Chondrocyte (in vitro differentiated cells): ENCODE measurements at regions not wholly inside any gene's neighbourhood (a gene's known extent, or its start where the extent isn't known, plus 50 kb on each side); places are given as distances from the start of the nearest gene placed in this dataset.

Source experiments
- DNase-seq: peaks from one replicate; pipeline ENCODE4 v3.0.0; 2021; ENCODE audit warnings: mixed read lengths, low spot score
- H3K27ac Mint-ChIP-seq: one replicate; pipeline ENCODE4 v1.8.0; 2021; ENCODE audit warnings: mild to moderate bottlenecking, moderate library complexity, mixed read lengths; ENCODE audit not compliant: unreplicated experiment
- H3K27me3 Mint-ChIP-seq: 2 replicates; pipeline ENCODE4 v1.8.0; 2021; ENCODE audit warnings: low read depth, mixed read lengths
- H3K36me3 Mint-ChIP-seq: 2 replicates; pipeline ENCODE4 v1.8.0; 2021; ENCODE audit warnings: low read depth, mixed read lengths
- H3K4me1 Mint-ChIP-seq: 2 replicates; pipeline ENCODE4 v1.8.0; 2021; ENCODE audit warnings: low read depth, mild to moderate bottlenecking, mixed read lengths
- H3K4me3 Mint-ChIP-seq: one replicate; pipeline ENCODE4 v1.8.0; 2021; ENCODE audit warnings: mild to moderate bottlenecking, moderate library complexity, mixed read lengths; ENCODE audit not compliant: unreplicated experiment
- H3K9me3 Mint-ChIP-seq: 2 replicates; pipeline ENCODE4 v1.8.0; 2021; ENCODE audit warnings: low read depth, mixed read lengths
- TF ChIP-seq, protein P1 (sequence below): fragments of 200-600 bp; sonication (generic); IDR thresholded peaks from 2 replicates; pipeline ENCODE4 v1.5.0; 2021; ENCODE audit warnings: antibody characterized with exemption, mild to moderate bottlenecking, moderate library complexity

DNA sequence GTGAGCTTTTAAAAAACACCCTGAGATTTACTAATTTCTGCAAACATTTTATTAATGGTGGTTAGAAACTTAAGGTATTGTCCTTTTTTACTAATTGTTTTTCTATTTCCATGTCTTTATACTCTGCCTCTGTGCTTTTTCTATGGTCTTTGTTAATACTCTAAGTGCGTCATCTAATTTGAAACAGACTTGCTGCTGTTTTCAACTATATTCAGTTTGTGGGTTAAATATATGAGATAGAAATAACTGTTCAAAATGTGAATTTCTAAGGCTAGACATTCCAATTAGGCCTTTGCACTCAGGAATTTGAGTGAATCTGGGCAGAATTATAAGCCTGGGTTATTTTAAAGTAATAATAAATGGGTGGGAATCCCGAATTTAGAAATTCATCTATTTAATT is 82.4 kb upstream of the COL11A1 start:
- no peak for DNase-seq
- Mint-ChIP-seq H3K4me1 (peaks cover 25% of the 10 kb centered on the region), H3K27me3 (no peaks in the 10 kb centered on the region), H3K36me3 (peaks cover 2% of the 10 kb centered on the region), H3K27ac (no peak overlapping the region), H3K9me3 (peaks cover 7% of the 10 kb centered on the region), H3K4me3 (no peak overlapping the region)
- TF ChIP-seq, protein P1, sequence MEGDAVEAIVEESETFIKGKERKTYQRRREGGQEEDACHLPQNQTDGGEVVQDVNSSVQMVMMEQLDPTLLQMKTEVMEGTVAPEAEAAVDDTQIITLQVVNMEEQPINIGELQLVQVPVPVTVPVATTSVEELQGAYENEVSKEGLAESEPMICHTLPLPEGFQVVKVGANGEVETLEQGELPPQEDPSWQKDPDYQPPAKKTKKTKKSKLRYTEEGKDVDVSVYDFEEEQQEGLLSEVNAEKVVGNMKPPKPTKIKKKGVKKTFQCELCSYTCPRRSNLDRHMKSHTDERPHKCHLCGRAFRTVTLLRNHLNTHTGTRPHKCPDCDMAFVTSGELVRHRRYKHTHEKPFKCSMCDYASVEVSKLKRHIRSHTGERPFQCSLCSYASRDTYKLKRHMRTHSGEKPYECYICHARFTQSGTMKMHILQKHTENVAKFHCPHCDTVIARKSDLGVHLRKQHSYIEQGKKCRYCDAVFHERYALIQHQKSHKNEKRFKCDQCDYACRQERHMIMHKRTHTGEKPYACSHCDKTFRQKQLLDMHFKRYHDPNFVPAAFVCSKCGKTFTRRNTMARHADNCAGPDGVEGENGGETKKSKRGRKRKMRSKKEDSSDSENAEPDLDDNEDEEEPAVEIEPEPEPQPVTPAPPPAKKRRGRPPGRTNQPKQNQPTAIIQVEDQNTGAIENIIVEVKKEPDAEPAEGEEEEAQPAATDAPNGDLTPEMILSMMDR: no peak

DNA sequence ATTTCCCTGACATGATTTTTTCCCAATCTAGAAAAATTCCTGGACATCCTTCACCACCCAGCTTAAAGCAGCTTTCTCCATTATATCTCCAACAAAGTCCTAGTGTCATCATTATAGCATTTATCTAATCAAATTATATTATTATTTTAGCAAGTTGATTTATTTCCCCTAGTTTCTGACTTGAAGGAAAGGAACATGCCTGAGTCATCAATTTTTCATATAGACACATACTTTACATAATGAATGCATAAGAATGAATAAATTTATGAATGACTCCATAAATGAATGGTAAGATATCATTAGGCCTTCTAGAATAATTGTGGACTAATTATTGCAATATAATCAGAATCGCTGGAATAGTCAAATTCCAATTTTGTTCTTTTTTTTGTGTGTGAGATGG is 79.4 kb upstream of the COL11A1 start:
- Mint-ChIP-seq H3K27me3 (no peaks in the 10 kb centered on the region), H3K36me3 (peaks cover 3% of the 10 kb centered on the region), H3K9me3 (peaks cover 16% of the 10 kb centered on the region), H3K4me3 (no peak overlapping the region), H3K27ac (no peak overlapping the region), H3K4me1 (peaks cover 9% of the 10 kb centered on the region)
- no peak for DNase-seq
- TF ChIP-seq, protein P1: no peak

DNA sequence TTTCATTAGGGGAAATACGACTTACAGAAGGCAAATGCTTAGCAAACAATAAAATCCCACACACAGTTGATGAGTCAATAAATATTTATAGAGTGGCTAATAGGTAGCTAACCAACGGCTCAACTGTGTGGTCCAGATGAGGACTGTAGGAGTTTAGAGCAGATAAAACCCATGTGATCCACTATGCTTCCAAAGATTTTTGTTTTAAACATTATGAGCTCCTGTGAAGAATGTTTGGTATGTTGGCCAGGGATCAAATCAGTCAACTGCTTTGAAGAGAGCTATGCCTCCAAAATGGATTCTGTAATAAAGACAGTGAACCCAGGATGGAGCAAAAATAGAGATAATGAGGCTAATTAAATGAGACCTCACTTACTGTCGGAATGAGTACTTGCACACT is 72.3 kb upstream of the COL11A1 start:
- TF ChIP-seq, protein P1: no peak
- DNase-seq: no peak
- peaks cover 22% of the 10 kb centered on the region for H3K4me1 Mint-ChIP-seq
- peaks cover 1% of the 10 kb centered on the region for H3K36me3 Mint-ChIP-seq
- peak overlapping the region; percentile 1 for H3K27ac Mint-ChIP-seq
- no peaks in the 10 kb centered on the region for H3K27me3 Mint-ChIP-seq
- peaks cover 8% of the 10 kb centered on the region for H3K9me3 Mint-ChIP-seq
- H3K4me3 Mint-ChIP-seq: no peak overlapping the region

DNA sequence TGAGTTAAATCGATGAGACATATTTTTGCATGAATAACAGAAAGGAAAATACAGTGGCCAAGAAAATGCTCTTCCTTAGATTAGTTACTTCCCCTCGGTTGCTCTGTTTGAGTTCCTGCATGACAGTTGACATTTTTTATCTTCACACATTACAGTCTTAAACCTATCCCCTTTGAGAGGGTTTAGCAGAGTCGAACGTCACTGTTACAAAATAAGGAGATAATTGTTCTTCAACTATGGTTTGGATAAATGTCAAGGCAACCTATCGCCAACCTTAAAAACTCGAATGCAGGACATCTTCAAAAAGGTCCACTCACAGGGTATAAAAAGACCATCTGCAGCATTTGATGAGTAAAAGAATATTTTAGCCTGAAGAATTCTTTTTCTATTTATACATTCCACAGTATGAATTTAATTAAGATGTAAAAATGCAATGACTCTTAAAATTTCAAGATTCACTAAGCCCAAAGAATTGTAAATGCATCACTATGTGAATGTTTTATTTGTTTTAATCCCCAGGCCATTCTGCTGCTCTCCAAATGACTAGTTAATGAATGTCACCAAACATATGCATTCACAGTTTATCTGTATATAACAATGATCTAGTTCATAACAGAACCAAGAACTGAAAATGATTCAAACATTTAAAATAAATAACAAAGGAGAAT is 68.9 kb upstream of the COL11A1 start:
- Mint-ChIP-seq H3K27me3 (no peaks in the 10 kb centered on the region), H3K27ac (no peak overlapping the region), H3K36me3 (no peaks in the 10 kb centered on the region), H3K9me3 (no peaks in the 10 kb centered on the region), H3K4me3 (no peak overlapping the region), H3K4me1 (peaks cover 22% of the 10 kb centered on the region)
- no peak for DNase-seq
- TF ChIP-seq, protein P1: no peak

DNA sequence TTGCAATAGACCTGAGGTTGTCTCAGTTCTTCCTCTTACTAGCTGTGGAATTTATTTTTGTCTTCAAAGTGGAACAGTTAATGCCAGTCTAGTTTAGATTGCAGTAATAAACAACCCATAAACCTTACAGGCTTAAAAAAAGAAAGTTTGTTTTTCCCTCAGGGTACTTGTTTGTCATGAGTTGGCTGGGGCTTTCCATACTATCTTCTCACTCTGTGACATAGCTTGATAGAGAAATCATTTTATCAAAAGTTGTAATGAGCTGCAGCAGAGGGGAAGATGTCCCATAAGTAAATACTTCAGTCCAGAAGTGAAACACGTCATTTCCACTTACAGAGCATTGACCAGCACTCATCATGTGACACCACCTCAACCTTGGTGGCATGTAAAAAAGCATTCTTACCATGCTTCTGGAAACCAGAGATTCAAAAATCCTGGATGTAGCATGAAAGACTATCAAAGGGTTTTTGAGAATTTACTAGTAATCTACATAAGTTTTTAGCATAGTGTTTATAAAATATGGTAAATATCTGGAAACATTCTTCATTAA is 62.8 kb upstream of the COL11A1 start:
- Mint-ChIP-seq H3K4me3 (no peak overlapping the region), H3K9me3 (peaks cover 6% of the 10 kb centered on the region), H3K27ac (no peak overlapping the region), H3K27me3 (no peaks in the 10 kb centered on the region), H3K36me3 (peaks cover 3% of the 10 kb centered on the region), H3K4me1 (peaks cover 10% of the 10 kb centered on the region)
- TF ChIP-seq, protein P1: no peak
- no peak for DNase-seq
